A549 (cell line): ENCODE measurements at regions not wholly inside any gene's neighbourhood (a gene's known extent, or its start where the extent isn't known, plus 50 kb on each side); places are given as distances from the start of the nearest gene placed in this dataset.

Experiments
- BHLHE40 ChIP-seq: IDR thresholded peaks from 2 replicates; pipeline ENCODE4 v1.6.1; 2012; ENCODE audit warnings: low read depth, low read length, inconsistent platforms
- FOSL2 ChIP-seq, 2 experiments: fragments of 450-650 bp in 1 of 2; fragments of >200 bp in 1 of 2; sonication (Bioruptor Twin) in 1 of 2; formaldehyde crosslinking; IDR thresholded peaks; 2 replicates each; pipeline versions ENCODE4 v1.5.0 to v1.6.1; 2016 to 2020; ENCODE audit warnings: mild to moderate bottlenecking in 1 of 2, moderate library complexity in 1 of 2
- GATA3 ChIP-seq: IDR thresholded peaks from 2 replicates; pipeline ENCODE4 v1.6.1; 2012; ENCODE audit warnings: borderline replicate concordance
- JUN ChIP-seq, 2 experiments: fragments of >200 bp; sonication (Bioruptor Twin); formaldehyde crosslinking; IDR thresholded peaks; 2 replicates in 1 of 2; 3 replicates in 1 of 2; pipeline ENCODE4 v1.6.1; 2016 to 2017
- MAZ ChIP-seq: fragments of 150-350 bp; IDR thresholded peaks from 2 replicates; pipeline ENCODE4 v1.6.1; 2014; ENCODE audit warnings: antibody characterized with exemption, low read depth, low read length, borderline replicate concordance
- PHF8 ChIP-seq: fragments of 200-600 bp; sonication (generic); IDR thresholded peaks from 2 replicates; pipeline ENCODE4 v1.6.1; 2016; ENCODE audit warnings: low read depth, mild to moderate bottlenecking, antibody characterized with exemption, moderate library complexity, borderline replicate concordance
- POLR2A ChIP-seq: IDR thresholded peaks from 2 replicates; pipeline ENCODE4 v1.6.1; 2012; ENCODE audit warnings: mild to moderate bottlenecking, low read length
- SMC3 ChIP-seq: fragments of >200 bp; sonication (Bioruptor Twin); formaldehyde crosslinking; IDR thresholded peaks from 3 replicates; pipeline ENCODE4 v1.6.1; 2018; ENCODE audit warnings: inconsistent platforms
- TF ChIP-seq, protein P1 (sequence below): fragments of >200 bp; sonication (Bioruptor Twin); formaldehyde crosslinking; IDR thresholded peaks from 3 replicates; pipeline ENCODE4 v1.5.1; 2016
- TF ChIP-seq, protein P2 (sequence below): fragments of 450-650 bp; IDR thresholded peaks from 2 replicates; pipeline ENCODE4 v1.6.1; 2014; ENCODE audit warnings: antibody characterized with exemption
- TF ChIP-seq, protein P3 (sequence below): IDR thresholded peaks from 2 replicates; pipeline ENCODE4 v1.6.1; 2012

DNA sequence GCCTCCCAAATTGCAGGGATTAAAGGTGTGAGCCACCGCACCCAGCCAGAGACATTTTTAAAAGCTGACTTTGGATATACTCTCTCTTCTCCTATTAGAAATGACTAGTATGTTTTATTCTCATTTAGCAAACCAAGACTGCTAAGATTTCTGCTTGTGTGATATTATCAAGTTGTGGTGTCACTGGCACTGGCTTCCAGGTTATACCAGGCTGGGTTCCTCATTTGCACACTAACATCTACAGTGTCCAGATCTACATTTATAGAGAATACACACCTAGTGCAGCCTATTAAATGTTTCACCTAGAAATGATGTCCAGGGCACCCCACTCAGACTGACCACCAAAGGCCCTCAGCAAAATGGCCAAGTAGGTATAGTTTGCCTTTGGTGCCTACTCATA is 49.9 kb upstream of the FOXN2 start:
- TF ChIP-seq, protein P1, sequence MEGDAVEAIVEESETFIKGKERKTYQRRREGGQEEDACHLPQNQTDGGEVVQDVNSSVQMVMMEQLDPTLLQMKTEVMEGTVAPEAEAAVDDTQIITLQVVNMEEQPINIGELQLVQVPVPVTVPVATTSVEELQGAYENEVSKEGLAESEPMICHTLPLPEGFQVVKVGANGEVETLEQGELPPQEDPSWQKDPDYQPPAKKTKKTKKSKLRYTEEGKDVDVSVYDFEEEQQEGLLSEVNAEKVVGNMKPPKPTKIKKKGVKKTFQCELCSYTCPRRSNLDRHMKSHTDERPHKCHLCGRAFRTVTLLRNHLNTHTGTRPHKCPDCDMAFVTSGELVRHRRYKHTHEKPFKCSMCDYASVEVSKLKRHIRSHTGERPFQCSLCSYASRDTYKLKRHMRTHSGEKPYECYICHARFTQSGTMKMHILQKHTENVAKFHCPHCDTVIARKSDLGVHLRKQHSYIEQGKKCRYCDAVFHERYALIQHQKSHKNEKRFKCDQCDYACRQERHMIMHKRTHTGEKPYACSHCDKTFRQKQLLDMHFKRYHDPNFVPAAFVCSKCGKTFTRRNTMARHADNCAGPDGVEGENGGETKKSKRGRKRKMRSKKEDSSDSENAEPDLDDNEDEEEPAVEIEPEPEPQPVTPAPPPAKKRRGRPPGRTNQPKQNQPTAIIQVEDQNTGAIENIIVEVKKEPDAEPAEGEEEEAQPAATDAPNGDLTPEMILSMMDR = no peak
- TF ChIP-seq PHF8 = no peak
- TF ChIP-seq POLR2A = no peak
- TF ChIP-seq BHLHE40 = no peak
- no peak for TF ChIP-seq MAZ
- TF ChIP-seq, protein P2, sequence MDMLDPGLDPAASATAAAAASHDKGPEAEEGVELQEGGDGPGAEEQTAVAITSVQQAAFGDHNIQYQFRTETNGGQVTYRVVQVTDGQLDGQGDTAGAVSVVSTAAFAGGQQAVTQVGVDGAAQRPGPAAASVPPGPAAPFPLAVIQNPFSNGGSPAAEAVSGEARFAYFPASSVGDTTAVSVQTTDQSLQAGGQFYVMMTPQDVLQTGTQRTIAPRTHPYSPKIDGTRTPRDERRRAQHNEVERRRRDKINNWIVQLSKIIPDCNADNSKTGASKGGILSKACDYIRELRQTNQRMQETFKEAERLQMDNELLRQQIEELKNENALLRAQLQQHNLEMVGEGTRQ = no peak
- no peak for TF ChIP-seq SMC3
- TF ChIP-seq FOSL2 (IDR thresholded peaks at IDR 0.05) = no peak
- TF ChIP-seq FOSL2 (CRISPR knock-in tag; IDR thresholded peaks at IDR 0.05) = no peak
- no peak for TF ChIP-seq GATA3
- no peak for TF ChIP-seq JUN (IDR thresholded peaks at IDR 0.05)
- TF ChIP-seq, protein P3, sequence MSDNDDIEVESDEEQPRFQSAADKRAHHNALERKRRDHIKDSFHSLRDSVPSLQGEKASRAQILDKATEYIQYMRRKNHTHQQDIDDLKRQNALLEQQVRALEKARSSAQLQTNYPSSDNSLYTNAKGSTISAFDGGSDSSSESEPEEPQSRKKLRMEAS = no peak
